Nephron progenitor cell (in vitro differentiated cells): ENCODE measurements at regions not wholly inside any gene's neighbourhood (a gene's known extent, or its start where the extent isn't known, plus 50 kb on each side); places are given as distances from the start of the nearest gene placed in this dataset.
A peak's percentile ranks its signal among the peaks of the same experiment; 100 is the strongest.

Experiments used
- DNase-seq: peaks from one replicate; pipeline ENCODE4 v3.0.0; 2021
- H3K27ac Mint-ChIP-seq: 2 replicates; pipeline ENCODE4 v1.8.0; 2021; ENCODE audit warnings: mild to moderate bottlenecking, moderate library complexity, mixed read lengths
- H3K27me3 Mint-ChIP-seq: 2 replicates; pipeline ENCODE4 v1.8.0; 2021; ENCODE audit warnings: mild to moderate bottlenecking, low read depth, mixed read lengths; ENCODE audit not compliant: poor library complexity
- H3K36me3 Mint-ChIP-seq: 2 replicates; pipeline ENCODE4 v1.8.0; 2021; ENCODE audit warnings: low read depth, mixed read lengths
- H3K4me1 Mint-ChIP-seq: 2 replicates; pipeline ENCODE4 v1.8.0; 2021; ENCODE audit warnings: mixed read lengths
- H3K4me3 Mint-ChIP-seq: 2 replicates; pipeline ENCODE4 v1.8.0; 2021; ENCODE audit warnings: mild to moderate bottlenecking, moderate library complexity, mixed read lengths
- H3K9me3 Mint-ChIP-seq: 2 replicates; pipeline ENCODE4 v1.8.0; 2021; ENCODE audit warnings: mild to moderate bottlenecking, moderate library complexity, mixed read lengths
- CTCF ChIP-seq: fragments of 200-600 bp; sonication (generic); IDR thresholded peaks from 2 replicates; pipeline ENCODE4 v1.5.0; 2021; ENCODE audit warnings: antibody characterized with exemption

- Mint-ChIP-seq H3K27ac (peak overlapping the region; percentile 91), H3K9me3 (peaks cover 22% of the 10 kb centered on the region), H3K4me1 (peaks cover 46% of the 10 kb centered on the region), H3K4me3 (peak overlapping the region; percentile 4), H3K36me3 (peaks cover 24% of the 10 kb centered on the region), H3K27me3 (no peaks in the 10 kb centered on the region)
- DNase-seq = no peak
- TF ChIP-seq CTCF = no peak
Measured at GRCh38 chr6:139990856-139991465, 616.5 kb upstream of the CITED2 start.

GRCh38 chr6:139990026-139990686 is 615.7 kb upstream of the CITED2 start:
- H3K27me3 Mint-ChIP-seq = no peaks in the 10 kb centered on the region
- peak overlapping the region; percentile 70 for H3K27ac Mint-ChIP-seq
- peaks cover 21% of the 10 kb centered on the region for H3K9me3 Mint-ChIP-seq
- DNase-seq = no peak
- H3K36me3 Mint-ChIP-seq = peaks cover 24% of the 10 kb centered on the region
- H3K4me1 Mint-ChIP-seq = peaks cover 54% of the 10 kb centered on the region
- no peak for TF ChIP-seq CTCF
- no peak overlapping the region for H3K4me3 Mint-ChIP-seq

DNA sequence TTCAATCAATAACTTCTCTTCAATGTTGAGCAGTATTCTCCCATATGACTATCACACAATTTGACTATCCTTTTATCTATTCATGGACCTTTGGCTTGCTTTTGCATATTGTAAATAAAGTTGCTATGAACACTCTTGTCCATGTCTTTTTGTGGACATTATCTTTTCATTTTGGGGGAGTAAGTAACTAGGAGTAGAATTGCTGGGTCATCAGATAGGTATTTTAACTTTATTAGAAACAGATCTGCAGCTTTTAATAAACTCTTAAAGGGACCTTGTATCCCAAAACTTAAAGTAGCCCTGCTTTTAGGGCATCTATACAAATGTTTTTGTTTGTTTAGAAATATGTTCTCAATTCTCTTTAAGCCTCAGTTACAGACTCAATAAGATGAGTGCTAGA is 614.2 kb upstream of the CITED2 start:
- Mint-ChIP-seq H3K9me3 (peaks cover 8% of the 10 kb centered on the region), H3K4me3 (no peak overlapping the region), H3K27me3 (no peaks in the 10 kb centered on the region), H3K4me1 (peaks cover 69% of the 10 kb centered on the region), H3K36me3 (peaks cover 9% of the 10 kb centered on the region), H3K27ac (no peak overlapping the region)
- no peak for TF ChIP-seq CTCF
- no peak for DNase-seq

DNA sequence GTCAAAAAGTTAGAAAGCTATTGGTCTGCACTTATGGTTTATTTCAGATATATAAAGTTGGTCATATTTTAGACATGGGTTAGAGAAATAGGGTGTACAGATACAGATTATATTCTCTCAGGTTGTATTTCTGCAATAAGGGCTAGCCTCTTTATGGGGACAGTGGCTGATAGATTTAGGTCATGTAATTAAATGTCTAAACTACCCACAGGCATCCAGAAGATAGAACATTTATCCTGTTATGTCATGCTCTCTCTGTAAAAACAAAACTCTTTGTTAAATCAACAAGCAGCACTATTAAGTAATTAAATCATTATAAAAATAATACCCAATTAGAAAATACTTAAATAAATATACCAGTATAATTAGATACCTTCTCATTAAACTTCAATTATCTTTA is 612.6 kb upstream of the CITED2 start:
- H3K27ac Mint-ChIP-seq = no peak overlapping the region
- no peak for DNase-seq
- TF ChIP-seq CTCF = no peak
- no peak overlapping the region for H3K4me3 Mint-ChIP-seq
- H3K27me3 Mint-ChIP-seq = no peaks in the 10 kb centered on the region
- no peaks in the 10 kb centered on the region for H3K9me3 Mint-ChIP-seq
- no peaks in the 10 kb centered on the region for H3K36me3 Mint-ChIP-seq
- peaks cover 79% of the 10 kb centered on the region for H3K4me1 Mint-ChIP-seq

DNA sequence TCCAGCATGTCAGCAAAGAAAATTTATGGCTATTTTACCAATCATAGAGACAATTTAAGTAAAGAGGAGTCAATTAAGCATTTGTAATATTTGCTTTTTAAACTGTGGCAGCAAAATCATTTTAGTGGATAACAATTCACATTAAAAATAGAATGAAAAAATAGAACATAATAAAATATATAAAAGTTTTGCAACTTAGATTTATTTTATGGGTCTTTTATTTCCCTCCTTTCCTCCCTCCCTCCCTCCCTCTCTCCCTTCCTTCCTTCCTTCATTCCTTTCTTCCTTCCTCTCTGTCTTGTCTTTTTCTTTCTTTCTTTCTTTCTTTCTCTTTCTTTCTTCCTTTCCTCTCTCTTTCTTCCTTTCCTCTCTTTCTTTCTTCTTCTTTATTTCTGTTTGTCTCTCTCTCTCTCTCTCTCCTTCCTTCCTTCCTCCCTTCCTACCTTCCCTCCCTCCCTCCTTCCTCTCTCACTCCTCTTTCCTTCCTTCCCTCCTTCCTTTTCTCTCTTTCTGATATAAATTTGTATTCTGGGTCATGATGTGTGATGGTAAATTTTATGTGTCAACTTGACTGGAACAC is 610.9 kb upstream of the CITED2 start:
- H3K4me1 Mint-ChIP-seq = peaks cover 79% of the 10 kb centered on the region
- no peaks in the 10 kb centered on the region for H3K9me3 Mint-ChIP-seq
- no peak for TF ChIP-seq CTCF
- no peak overlapping the region for H3K27ac Mint-ChIP-seq
- DNase-seq = no peak
- no peak overlapping the region for H3K4me3 Mint-ChIP-seq
- no peaks in the 10 kb centered on the region for H3K27me3 Mint-ChIP-seq
- H3K36me3 Mint-ChIP-seq = no peaks in the 10 kb centered on the region
